ENCODE measurements at regions not wholly inside any gene's neighbourhood (a gene's known extent, or its start where the extent isn't known, plus 50 kb on each side); places are given as distances from the start of the nearest gene placed in this dataset.

DNA sequence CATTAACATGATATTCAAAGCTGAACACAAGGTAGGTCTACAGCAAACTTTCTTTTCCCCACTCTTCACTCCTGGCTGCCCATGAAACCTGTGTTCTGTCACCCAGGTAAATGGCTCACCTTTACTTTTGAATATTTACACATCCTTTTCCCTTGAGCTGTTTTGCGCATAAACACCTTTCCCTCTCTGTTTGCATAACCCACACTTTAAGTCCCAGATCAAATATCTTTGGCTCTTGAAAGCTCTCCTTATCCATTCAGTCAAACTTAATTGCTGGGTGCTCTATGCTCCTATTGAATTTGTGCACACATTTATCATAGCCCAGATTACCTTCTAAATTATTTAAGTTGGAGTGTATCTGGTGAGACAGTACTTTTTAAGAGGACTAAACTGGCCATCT is 51.7 kb upstream of the ATP8A1 start:
- intact Hi-C loops (cut with DNase I; ENCODE audit: low total_unique reads): no loop called here
- WGBS, 5 donors: 34 to 77% (median 48%) methylated on average over 1 of the region's 1 CpG

More for the DNA sequence above, 51.7 kb upstream of the ATP8A1 start:
- Histone ChIP-seq H3K27ac (no peak overlapping the region), H3K36me3 (no peaks in the 10 kb centered on the region), H3K4me3 (no peak overlapping the region), H3K4me1 (peaks cover 0 to 8% (median 3%) of the 10 kb centered on the region in 4 donors), H3K27me3 (no peaks in the 10 kb centered on the region), H3K9me3 (no peaks in the 10 kb centered on the region)
- TF ChIP-seq POLR2AphosphoS5 (IDR thresholded peaks at IDR 0.05): no peak
- TF ChIP-seq, protein P1, sequence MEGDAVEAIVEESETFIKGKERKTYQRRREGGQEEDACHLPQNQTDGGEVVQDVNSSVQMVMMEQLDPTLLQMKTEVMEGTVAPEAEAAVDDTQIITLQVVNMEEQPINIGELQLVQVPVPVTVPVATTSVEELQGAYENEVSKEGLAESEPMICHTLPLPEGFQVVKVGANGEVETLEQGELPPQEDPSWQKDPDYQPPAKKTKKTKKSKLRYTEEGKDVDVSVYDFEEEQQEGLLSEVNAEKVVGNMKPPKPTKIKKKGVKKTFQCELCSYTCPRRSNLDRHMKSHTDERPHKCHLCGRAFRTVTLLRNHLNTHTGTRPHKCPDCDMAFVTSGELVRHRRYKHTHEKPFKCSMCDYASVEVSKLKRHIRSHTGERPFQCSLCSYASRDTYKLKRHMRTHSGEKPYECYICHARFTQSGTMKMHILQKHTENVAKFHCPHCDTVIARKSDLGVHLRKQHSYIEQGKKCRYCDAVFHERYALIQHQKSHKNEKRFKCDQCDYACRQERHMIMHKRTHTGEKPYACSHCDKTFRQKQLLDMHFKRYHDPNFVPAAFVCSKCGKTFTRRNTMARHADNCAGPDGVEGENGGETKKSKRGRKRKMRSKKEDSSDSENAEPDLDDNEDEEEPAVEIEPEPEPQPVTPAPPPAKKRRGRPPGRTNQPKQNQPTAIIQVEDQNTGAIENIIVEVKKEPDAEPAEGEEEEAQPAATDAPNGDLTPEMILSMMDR (IDR thresholded peaks at IDR 0.05): no peak
- DNase-seq: no peak
